ENCODE measurements at regions not wholly inside any gene's neighbourhood (a gene's known extent, or its start where the extent isn't known, plus 50 kb on each side); places are given as distances from the start of the nearest gene placed in this dataset.
"Not testable (repeated sequence)": the region's sequence is repeated elsewhere in the genome, so short reads cannot be mapped to it uniquely, and the experiment has no call there.

- no peak for DNase-seq
These were observed 69.7 kb upstream of the SIRPA start for GRCh38 chr20:1825507-1825906.

DNA sequence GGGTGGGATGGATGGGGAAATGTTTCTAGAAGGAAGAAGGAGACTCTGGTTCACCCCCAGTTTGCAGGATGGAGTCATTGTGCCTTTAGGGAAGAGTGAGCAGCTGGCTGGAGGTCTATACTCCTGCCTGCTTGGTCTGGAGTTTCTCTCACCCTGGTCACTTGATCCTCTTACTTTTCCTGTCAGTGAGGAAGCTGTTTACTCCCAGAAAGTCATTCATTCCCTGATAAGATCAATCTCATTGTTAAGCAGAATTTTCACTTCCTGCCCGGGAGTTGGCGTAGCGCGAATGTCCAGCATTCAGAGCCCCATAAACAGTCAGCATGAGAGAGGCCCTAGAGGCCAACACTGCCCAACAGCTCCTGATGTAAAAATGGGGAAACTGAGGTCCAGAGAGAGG, 70.4 kb upstream of the SIRPA start:
- DNase-seq: no peak

GRCh38 chr20:1824181-1824580, 71.0 kb upstream of the SIRPA start:
- DNase-seq: no peak

GRCh38 chr20:1823450-1823844, 71.8 kb upstream of the SIRPA start:
- DNase-seq: no peak

DNA sequence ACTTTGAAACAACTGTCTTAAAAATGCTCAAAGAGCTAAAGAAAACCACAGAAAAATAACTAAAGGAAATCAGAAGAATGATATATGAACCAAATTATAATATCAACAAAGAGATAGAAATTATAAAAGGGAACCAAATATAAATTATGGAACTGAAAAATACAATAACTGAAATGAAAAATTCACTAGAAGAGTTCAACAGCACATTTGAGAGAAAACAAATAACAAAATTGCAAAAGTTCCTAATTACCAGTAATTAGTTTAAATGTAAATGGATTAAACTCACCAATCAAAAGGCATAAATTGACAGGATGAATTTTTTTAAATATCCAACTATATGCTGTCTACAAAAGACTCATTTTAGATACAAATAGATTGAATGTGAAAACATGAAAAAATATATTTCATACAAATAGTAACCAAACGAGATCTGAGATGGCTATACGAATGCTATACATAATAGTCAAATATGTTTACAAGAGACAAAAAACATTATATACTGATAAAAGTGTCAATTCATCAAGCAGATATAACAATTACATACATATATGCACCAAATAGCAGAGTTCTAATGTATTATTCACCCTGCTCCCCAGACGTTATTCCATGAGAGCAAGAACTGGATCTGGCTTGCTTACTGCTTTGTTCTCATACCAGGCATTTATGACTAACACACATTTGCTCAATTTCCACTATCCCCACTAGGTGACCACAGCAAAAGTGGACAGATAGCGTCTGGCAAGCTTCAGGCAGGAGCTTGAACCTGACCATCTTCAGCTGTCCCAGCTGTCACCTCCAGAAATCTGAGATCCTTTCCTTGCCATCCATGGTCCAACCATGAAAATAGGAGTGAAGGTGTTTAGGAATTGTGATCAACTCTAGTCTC, 72.4 kb upstream of the SIRPA start:
- DNase-seq: no peak

GRCh38 chr20:1820138-1821079, 74.8 kb upstream of the SIRPA start:
- no peak for DNase-seq

- no peak for DNase-seq
These were observed 75.7 kb upstream of the SIRPA start for GRCh38 chr20:1819311-1820137.

- DNase-seq: no peak
These were observed 76.3 kb upstream of the SIRPA start for GRCh38 chr20:1818895-1819294.

DNA sequence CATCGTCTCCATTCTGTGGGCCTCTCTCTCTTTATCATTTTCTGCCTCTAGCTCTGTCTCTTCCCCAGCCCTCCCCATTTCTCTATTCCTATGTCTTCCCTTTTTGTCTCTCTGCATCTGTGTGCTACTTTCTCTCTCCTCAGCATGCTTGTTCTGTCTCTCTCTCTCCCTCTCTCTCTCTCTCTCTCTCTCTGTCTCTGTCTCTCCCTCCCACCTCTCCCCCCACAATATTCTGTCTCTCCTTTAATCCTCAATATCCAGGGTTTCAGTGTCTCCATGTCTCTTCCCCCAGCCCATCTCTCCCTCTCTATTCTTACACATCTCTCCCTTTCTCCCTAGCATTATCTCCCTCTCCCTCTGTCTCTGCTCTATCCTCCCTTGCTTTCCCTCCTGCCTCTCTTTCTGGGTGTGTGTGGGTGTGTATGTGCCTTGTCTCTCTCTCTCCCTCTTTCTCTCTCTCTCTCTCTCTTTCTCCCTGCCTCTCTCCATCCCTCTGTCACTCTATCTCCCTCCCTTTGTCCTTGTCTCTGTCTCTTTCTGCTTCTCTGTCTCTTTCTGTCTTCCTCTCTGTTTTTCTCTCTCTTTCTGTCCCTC, 76.9 kb upstream of the SIRPA start:
- DNase-seq: no peak

DNA sequence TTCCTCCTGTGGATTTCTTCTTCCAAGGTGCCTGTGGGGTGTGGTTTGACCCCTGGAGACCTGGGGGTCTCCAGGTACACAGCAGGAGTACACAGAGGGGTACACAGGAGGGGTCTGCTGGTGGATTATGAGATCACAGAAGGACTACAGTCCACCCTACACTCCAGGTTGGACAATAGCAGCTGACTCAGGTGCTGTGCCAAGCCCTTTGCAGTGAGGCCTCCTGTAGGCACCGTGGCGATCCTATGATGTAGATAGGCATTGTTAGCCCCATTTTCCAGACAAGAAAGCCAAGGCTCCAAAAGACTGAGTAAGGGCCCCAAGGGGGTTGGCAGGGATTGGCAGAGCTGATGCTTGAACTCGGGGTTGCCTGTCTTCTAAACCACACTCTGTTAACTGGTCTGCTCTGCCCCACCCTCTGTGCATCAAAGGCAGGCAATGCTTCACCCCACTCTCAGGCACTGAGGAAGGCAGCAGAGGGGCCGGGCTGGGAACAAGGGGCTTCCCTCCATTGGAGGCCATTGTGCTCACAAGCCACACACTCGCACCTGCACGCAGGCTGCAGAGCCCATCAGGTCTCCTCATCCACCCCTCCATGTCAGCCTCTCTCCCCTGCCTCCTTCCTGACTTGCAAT, 77.5 kb upstream of the SIRPA start:
- DNase-seq: no peak

DNA sequence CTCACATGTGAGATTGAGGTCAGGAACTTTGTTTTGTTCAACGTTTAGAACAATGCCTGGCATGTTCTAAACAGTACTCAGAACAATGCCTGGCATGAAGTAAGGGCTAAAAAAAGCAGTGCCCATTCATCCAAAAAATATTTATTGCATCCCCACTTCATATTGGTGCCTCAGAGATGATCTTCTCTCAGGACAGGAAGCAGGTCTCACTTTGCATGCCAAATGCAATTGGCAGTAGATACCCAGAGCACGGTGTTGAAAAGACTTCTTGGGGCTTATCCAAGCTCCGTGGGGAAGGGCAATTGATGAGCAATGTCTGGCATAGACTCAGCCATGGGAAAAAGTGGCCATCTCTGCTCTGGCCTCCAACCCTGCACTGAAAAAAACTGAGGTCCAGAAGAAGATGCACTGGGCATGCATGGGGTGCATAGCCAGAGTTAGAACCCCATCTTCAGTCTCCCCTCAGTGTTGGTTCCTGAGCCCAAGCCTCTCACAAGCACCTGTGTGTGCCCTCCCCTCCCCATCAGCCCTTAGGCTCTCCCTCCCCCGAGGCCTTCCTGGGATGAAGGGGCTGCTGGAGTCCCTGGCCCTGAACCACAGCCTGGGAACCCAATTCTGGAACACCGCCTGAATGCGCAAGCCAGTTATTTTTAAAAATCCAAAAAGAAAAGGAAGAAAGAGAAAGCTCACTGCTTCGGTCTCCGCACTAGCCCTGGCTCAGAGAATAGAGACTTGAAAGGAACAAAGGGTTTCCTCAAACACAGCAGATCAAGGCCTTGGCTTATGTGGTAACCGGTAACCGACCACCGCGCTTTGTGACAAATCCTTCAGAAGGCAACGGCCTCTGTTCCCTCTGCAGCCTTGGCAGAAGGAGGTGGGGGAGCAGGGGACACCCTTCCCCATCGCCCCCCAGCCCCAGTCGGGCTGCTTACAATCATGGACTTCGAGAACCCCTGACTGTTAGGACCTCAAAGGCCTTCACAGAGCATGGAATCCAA, 78.5 kb upstream of the SIRPA start:
- DNase-seq: no peak

DNA sequence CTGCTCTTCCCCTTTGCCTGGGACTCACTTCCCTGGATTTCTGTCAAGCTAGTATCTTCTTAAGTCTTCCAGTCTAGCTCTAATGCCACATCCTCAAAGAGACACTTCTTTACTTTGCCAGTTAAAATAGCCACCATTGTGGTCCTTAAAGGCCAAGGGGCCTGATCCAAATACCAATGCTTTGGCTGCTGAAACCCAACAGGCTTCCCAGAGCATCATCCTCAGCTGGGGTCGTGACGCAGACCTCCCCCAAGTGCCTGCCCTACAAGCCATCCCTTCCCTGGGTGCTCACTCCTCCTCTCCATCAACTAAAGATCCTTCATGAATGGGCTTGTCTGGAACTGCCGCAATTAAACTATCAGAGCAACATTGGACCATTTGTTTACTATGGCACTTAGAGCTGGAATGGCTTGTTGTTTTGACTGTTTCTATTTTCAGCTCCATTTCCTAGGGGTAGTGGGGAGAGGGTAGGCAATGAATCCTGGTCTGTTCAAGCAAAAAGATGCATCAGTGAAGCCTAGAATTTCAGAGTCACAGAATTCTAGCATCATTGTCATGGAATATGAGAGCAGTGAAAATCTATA, 79.6 kb upstream of the SIRPA start:
- no peak for DNase-seq

GRCh38 chr20:1814861-1815260, 80.3 kb upstream of the SIRPA start:
- DNase-seq: not testable (repeated sequence)

- no peak for DNase-seq
These were observed 81.3 kb upstream of the SIRPA start for GRCh38 chr20:1813674-1814635.

- no peak for DNase-seq
These were observed 82.1 kb upstream of the SIRPA start for GRCh38 chr20:1813101-1813529.

- no peak for DNase-seq
These were observed 83.3 kb upstream of the SIRPA start for GRCh38 chr20:1811621-1812498.

DNA sequence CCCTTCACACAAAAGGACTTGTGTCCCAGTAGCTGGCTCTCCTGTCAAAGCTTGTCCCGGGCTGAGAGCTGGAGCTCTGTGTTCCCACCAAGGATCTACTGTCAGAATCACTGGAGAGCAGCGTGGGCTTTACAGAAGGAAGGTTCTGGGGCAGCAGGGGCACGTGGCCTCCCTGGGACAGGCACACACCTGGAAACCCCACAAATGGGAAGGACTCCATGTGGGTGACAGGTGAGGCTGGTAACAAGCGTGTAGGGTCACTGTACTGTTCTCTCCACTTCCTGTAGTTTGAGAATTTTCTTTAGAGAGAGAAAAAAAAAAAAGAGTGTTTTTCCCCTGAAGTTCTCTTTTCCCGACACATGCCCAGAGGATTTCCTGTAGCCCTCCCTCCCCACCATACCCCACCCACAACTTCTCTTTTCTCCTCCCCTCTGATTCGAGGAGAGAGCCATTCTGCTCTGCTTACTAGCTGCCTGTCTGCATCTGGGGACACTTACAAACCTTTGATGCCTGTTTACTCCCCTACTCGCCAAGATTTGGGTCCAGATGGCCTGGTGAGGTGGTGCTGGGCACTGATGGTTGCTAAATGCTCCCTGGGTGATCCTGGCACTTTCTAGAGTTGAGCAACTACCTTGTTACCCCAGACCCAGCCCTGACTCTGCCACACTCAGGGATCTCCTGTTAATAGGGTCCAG, 84.1 kb upstream of the SIRPA start:
- DNase-seq: no peak

Data from NCI-H1092 (cell line).